SK-N-SH (cell line): ENCODE measurements at regions not wholly inside any gene's neighbourhood (a gene's known extent, or its start where the extent isn't known, plus 50 kb on each side); places are given as distances from the start of the nearest gene placed in this dataset.
"Not testable (repeated sequence)": the region's sequence is repeated elsewhere in the genome, so short reads cannot be mapped to it uniquely, and the experiment has no call there.

Experiments
- CTCF ChIA-PET: fragments of 300-600, 350-600 bp; formaldehyde crosslinking; extraction: SDS; loops from one replicate; lab custom pipeline; 2021; lab: Yijun Ruan, JAX
- POLR2A ChIA-PET: fragments of 350-600 bp; sonication (Branson Sonifier 250); formaldehyde crosslinking; extraction: SDS; loops from one replicate; lab custom pipeline; 2020; ENCODE audit warnings: antibody characterized with exemption, inconsistent platforms; lab: Yijun Ruan, JAX
- DNase-seq: peaks from one replicate; pipeline ENCODE4 v3.0.0; 2012
- H2AFZ ChIP-seq: fragments of 200-600 bp; sonication (generic); 2 replicates; pipeline ENCODE4 v1.8.1; 2016; ENCODE audit warnings: antibody characterized with exemption, mild to moderate bottlenecking, low read depth
- H3F3A ChIP-seq: fragments of 200-600 bp; sonication (generic); replicated peaks from 2 replicates; pipeline ENCODE3; 2016; ENCODE audit warnings: antibody characterized with exemption, mild to moderate bottlenecking; ENCODE audit not compliant: insufficient read depth
- H3K27ac ChIP-seq, 2 experiments: fragments of 200-500 bp in 1 of 2; fragments of 200-600 bp in 1 of 2; sonication (Bioruptor generic) in 1 of 2; sonication (generic), shearing (Covaris generic) in 1 of 2; 2 replicates each; pipeline versions ENCODE4 v1.5.1 to v1.6.1; 2014 to 2016; ENCODE audit warnings: low read depth in 2 of 2, inconsistent platforms in 1 of 2, low read length in 1 of 2, mild to moderate bottlenecking in 1 of 2, mixed read lengths in 1 of 2
- H3K27me3 ChIP-seq: fragments of 200-600 bp; sonication (generic), shearing (Covaris generic); 2 replicates; pipeline ENCODE4 v1.6.1; 2016; ENCODE audit warnings: mixed run types; ENCODE audit not compliant: insufficient read depth
- H3K36me3 ChIP-seq, 2 experiments: fragments of 200-500 bp in 1 of 2; fragments of 200-600 bp in 1 of 2; sonication (Bioruptor generic) in 1 of 2; sonication (generic) in 1 of 2; replicated peaks in 1 of 2; 2 replicates each; pipeline versions ENCODE3 to v1.5.1; 2014 to 2016; ENCODE audit warnings: low read length in 1 of 2, mild to moderate bottlenecking in 1 of 2; ENCODE audit not compliant: insufficient read depth in 2 of 2, control insufficient read depth in 1 of 2
- H3K4me1 ChIP-seq, 2 experiments: fragments of 200-500 bp in 1 of 2; fragments of 200-600 bp in 1 of 2; sonication (Bioruptor generic) in 1 of 2; sonication (generic), shearing (Covaris generic) in 1 of 2; 2 replicates each; pipeline versions ENCODE4 v1.5.1 to v1.6.1; 2014 to 2016; ENCODE audit warnings: low read depth in 1 of 2, low read length in 1 of 2, mixed run types in 1 of 2; ENCODE audit not compliant: insufficient read depth in 2 of 2, control insufficient read depth in 1 of 2
- H3K4me2 ChIP-seq: fragments of 200-600 bp; sonication (generic), shearing (Covaris generic); 2 replicates; pipeline ENCODE4 v1.6.1; 2017; ENCODE audit warnings: mixed run types
- H3K4me3 ChIP-seq, 2 experiments: fragments of 200-500 bp in 1 of 2; fragments of 200-600 bp in 1 of 2; sonication (Bioruptor generic) in 1 of 2; sonication (generic), shearing (Covaris generic) in 1 of 2; 2 replicates each; pipeline versions ENCODE4 v1.5.1 to v1.8.1; 2014 to 2016; ENCODE audit warnings: low read depth in 2 of 2, inconsistent platforms in 1 of 2, low read length in 1 of 2, mild to moderate bottlenecking in 1 of 2, mixed read lengths in 1 of 2, moderate library complexity in 1 of 2
- H3K79me2 ChIP-seq: fragments of 200-600 bp; sonication (generic); 2 replicates; pipeline ENCODE4 v1.8.1; 2017; ENCODE audit warnings: mild to moderate bottlenecking; ENCODE audit not compliant: insufficient read depth
- H3K9ac ChIP-seq: fragments of 200-600 bp; sonication (generic); 2 replicates; pipeline ENCODE4 v1.6.1; 2017; ENCODE audit warnings: mixed run types
- H3K9me2 ChIP-seq: fragments of 200-600 bp; sonication (generic); 2 replicates; pipeline ENCODE4 v1.6.1; 2017; ENCODE audit warnings: mixed run types
- H3K9me3 ChIP-seq: fragments of 200-600 bp; sonication (generic); 2 replicates; pipeline ENCODE4 v1.6.1; 2017; ENCODE audit warnings: mixed run types, mild to moderate bottlenecking, moderate library complexity
- H4K20me1 ChIP-seq: fragments of 200-600 bp; sonication (generic); 2 replicates; pipeline ENCODE4 v1.6.1; 2017; ENCODE audit warnings: mild to moderate bottlenecking, mixed run types; ENCODE audit not compliant: insufficient read depth
- EP300 ChIP-seq, 2 experiments: IDR thresholded peaks; 2 replicates each; pipeline versions ENCODE4 v1.4.0 to v1.6.1; 2012; ENCODE audit warnings: borderline replicate concordance in 1 of 2, low read depth in 1 of 2, low read length in 1 of 2
- PBX3 ChIP-seq: IDR thresholded peaks from 2 replicates; pipeline ENCODE4; 2012
- REST ChIP-seq: IDR thresholded peaks from 2 replicates; pipeline ENCODE4 v1.6.1; 2012; ENCODE audit warnings: mild to moderate bottlenecking, low read depth, low read length, moderate library complexity
- RFX5 ChIP-seq: IDR thresholded peaks from 2 replicates; pipeline ENCODE4 v1.6.1; 2012; ENCODE audit warnings: mild to moderate bottlenecking, improper control_type of control experiment, low read length
- RXRA ChIP-seq: IDR thresholded peaks from 2 replicates; pipeline ENCODE4 v1.4.0; 2012; ENCODE audit warnings: low read depth, mild to moderate bottlenecking, borderline replicate concordance
- SMC3 ChIP-seq: IDR thresholded peaks from 2 replicates; pipeline ENCODE4 v1.6.1; 2012; ENCODE audit warnings: low read depth, low read length, improper control_type of control experiment
- USF1 ChIP-seq: IDR thresholded peaks from 2 replicates; pipeline ENCODE4 v1.4.0; 2012; ENCODE audit warnings: low read depth, borderline replicate concordance
- YY1 ChIP-seq: IDR thresholded peaks from 2 replicates; pipeline ENCODE4 v1.4.0; 2012; ENCODE audit warnings: low read depth, mild to moderate bottlenecking
- ZBTB33 ChIP-seq: IDR thresholded peaks from 2 replicates; pipeline ENCODE4 v1.4.0; 2012; ENCODE audit warnings: low read depth, borderline replicate concordance
- WGBS: methylation state at CpG from one replicate; pipeline ENCODE4 v1.1.6; 2017; ENCODE audit warnings: low lambda C conversion rate; 5-methylcytosine and 5-hydroxymethylcytosine counted together

GRCh38 chr2:131823058-131823457 lies 295.4 kb downstream of the CCDC74A start:
- H3K9ac ChIP-seq, CTCF ChIA-PET, DNase-seq, H3K27me3 ChIP-seq, H3K4me2 ChIP-seq, H3F3A ChIP-seq, POLR2A ChIA-PET, H2AFZ ChIP-seq, H3K36me3 ChIP-seq, H3K27ac ChIP-seq, H3K79me2 ChIP-seq, H3K9me2 ChIP-seq, H3K4me3 ChIP-seq, H4K20me1 ChIP-seq, H3K4me1 ChIP-seq, H3K9me3 ChIP-seq: not testable (repeated sequence)
- no CpG with 5 or more reads among the region's 2 CpGs for WGBS

GRCh38 chr2:131824986-131825385 lies 297.3 kb downstream of the CCDC74A start:
- WGBS, result 16% methylated on average over 2 of the region's 2 CpGs
- H3K27me3 ChIP-seq, CTCF ChIA-PET: not testable (repeated sequence)

GRCh38 chr2:131827481-131828163 lies 299.9 kb downstream of the CCDC74A start:
- Histone ChIP-seq H3K27ac (no peak overlapping the region), H3K4me2 (no peak overlapping the region), H2AFZ (no peak overlapping the region), H3K36me3 (no peaks in the 10 kb centered on the region), H3K4me3 (no peak overlapping the region), H3K79me2 (no peaks in the 10 kb centered on the region), H3K9ac (no peak overlapping the region), H3F3A (no peaks in the 10 kb centered on the region), H3K4me1 (no peaks in the 10 kb centered on the region), H3K27me3 (no peaks in the 10 kb centered on the region), H3K9me2 (no peaks in the 10 kb centered on the region), H3K9me3 (no peaks in the 10 kb centered on the region), H4K20me1 (no peaks in the 10 kb centered on the region)
- CTCF ChIA-PET, result no interaction called here
- POLR2A ChIA-PET, result no interaction called here
- no peak for DNase-seq
- TF ChIP-seq REST (no peak), YY1 (no peak), PBX3 (no peak), RFX5 (no peak), USF1 (no peak), SMC3 (no peak), EP300 (IDR thresholded peaks at IDR 0.05; ENCODE audit: borderline replicate concordance in 1 of 2, low read depth in 1 of 2, low read length in 1 of 2) (no peak), ZBTB33 (no peak), RXRA (no peak)
- 85% methylated on average over 49 of the region's 56 CpGs for WGBS

More at GRCh38 chr2:131824986-131825385, 297.3 kb downstream of the CCDC74A start:
- H3K4me3 ChIP-seq, H2AFZ ChIP-seq, H3K27ac ChIP-seq, H3K4me2 ChIP-seq, H3K9ac ChIP-seq, H3F3A ChIP-seq, DNase-seq, POLR2A ChIA-PET, H3K79me2 ChIP-seq, H4K20me1 ChIP-seq, H3K9me3 ChIP-seq, H3K9me2 ChIP-seq, H3K36me3 ChIP-seq, H3K4me1 ChIP-seq: not testable (repeated sequence)
